ENCODE measurements at regions not wholly inside any gene's neighbourhood (a gene's known extent, or its start where the extent isn't known, plus 50 kb on each side); places are given as distances from the start of the nearest gene placed in this dataset.

DNA sequence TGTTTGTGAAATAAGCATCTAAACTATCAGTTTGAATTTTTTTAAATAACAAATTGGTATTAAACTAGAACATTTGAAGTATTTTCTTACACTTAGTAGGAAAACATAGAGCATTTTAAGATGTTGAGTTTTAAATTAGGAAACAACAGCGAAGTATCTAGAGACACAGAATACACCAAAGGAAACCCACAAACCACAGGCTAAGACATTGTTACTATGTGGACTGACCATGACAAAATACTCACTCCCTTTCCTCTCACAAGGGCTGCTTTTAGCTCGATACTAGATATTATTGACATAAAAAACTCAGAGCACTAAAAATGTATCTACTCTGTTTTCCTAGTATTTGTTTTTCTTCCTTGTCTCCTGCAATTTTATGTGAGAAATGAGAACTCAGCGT is 266.0 kb upstream of the CITED2 start:
- 73 to 80% (median 74%) methylated on average over 3 of the region's 3 CpGs for WGBS, 4 donors
- intact Hi-C loops (cut with DNase I), result no loop called here
- no peak for DNase-seq

DNA sequence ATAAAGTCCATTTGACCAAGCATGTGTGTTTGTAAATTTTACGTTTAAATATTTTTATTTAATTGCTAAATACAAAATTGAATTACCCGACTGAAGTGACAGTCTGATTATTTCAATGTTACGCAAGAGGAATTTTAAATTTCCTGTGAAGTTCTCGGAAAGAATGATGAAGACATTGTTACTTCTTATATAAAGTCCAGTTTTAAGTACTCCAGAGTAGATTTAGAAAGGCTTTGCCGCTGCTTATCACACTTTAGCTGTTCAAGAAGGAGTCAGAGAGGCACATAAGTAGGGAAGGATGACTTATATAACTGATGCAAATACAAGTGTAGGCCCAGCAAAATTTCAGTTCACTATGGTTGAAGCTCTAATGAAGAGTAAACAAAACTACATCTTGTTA is 265.1 kb upstream of the CITED2 start:
- Histone ChIP-seq H3K4me1 (replicated peaks in 1 of 2) (no peaks in the 10 kb centered on the region), H3K9me3 (replicated peaks in 1 of 3) (no peaks in the 10 kb centered on the region), H3K36me3 (replicated peaks in 1 of 2) (no peaks in the 10 kb centered on the region), H3K4me3 (no peak overlapping the region), H3K27ac (no peak overlapping the region), H3K27me3 (no peaks in the 10 kb centered on the region)
- no peak for DNase-seq
- no peak for TF ChIP-seq POLR2A (IDR thresholded peaks at IDR 0.05)
- TF ChIP-seq CTCF (IDR thresholded peaks at IDR 0.05), result no peak
- intact Hi-C loops (cut with DNase I), result no loop called here
- WGBS, 4 donors, result 84 to 92% (median 87%) methylated on average over 5 of the region's 5 CpGs

More for the DNA sequence above, 266.0 kb upstream of the CITED2 start:
- no peak overlapping the region for H3K27ac ChIP-seq
- no peaks in the 10 kb centered on the region for H3K36me3 ChIP-seq (replicated peaks in 1 of 2)
- no peaks in the 10 kb centered on the region for H3K4me1 ChIP-seq (replicated peaks in 1 of 2)
- H3K9me3 ChIP-seq (replicated peaks in 1 of 3), result no peaks in the 10 kb centered on the region
- H3K4me3 ChIP-seq, result no peak overlapping the region
- H3K27me3 ChIP-seq, result no peaks in the 10 kb centered on the region
- no peak for TF ChIP-seq CTCF (IDR thresholded peaks at IDR 0.05)

DNA sequence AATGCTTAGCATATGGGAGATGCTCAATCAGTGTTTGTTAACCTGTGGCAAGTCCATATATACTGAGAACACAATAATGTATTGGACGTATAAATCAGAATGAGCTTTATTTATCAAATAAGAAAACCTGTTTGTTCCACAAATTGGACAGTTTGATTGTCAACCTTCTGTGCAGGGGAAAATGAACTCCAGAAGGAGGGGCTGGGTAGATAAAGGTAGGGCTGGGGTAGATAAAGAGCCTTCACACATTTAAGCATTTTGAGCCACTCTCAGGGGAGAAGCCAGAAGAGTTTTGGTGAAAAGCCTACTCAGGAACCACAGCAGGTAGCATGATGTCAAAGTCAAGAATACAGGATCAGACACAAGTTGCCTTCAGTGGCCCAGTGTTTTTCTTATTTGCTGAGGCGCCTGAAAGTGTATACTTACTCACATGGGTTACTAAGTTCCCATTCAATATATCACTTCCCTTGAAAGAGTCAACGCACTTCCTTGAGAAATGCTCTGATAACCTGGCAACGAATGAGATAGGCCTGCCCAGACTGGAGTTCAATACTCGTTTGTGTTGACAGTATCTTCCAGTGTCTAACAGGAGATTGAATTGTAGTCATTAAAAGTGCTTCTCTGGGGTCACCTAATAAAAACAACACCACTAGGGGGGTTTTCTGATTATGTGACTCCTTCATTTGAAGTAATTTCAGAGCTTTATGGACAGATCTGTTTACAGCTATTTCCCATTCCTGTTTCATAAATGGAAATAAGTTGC is 263.9 kb upstream of the CITED2 start:
- intact Hi-C loops (cut with DNase I), result no loop called here
- TF ChIP-seq POLR2A (IDR thresholded peaks at IDR 0.05) (no peak), CTCF (IDR thresholded peaks at IDR 0.05) (no peak)
- Histone ChIP-seq H3K4me3 (no peak overlapping the region), H3K9me3 (replicated peaks in 1 of 3) (no peaks in the 10 kb centered on the region), H3K36me3 (replicated peaks in 1 of 2) (no peaks in the 10 kb centered on the region), H3K27ac (no peak overlapping the region), H3K4me1 (replicated peaks in 1 of 2) (no peaks in the 10 kb centered on the region), H3K27me3 (no peaks in the 10 kb centered on the region)
- WGBS, 4 donors, result 79 to 95% (median 85%) methylated on average over 5 of the region's 5 CpGs
- no peak for DNase-seq

DNA sequence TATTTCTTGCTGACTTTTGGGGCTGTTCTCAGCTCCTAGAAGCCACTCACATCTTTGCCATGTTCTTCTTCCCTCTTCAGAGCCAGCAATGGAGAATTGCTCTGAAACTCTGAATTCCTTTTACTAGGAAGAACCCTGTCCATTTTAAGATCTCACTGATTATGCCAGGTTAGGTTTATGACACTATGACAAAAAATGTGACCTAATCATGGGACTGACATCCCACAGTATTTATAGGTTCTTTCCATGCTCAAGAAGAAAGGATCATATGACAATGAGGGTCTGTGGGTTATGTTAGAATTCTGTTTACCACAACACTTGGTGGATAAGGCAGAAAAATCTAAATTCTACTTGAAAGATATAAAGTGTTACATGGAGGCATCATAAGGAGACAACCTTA is 263.3 kb upstream of the CITED2 start:
- no peak for DNase-seq
- H3K4me3 ChIP-seq, result no peak overlapping the region
- no peaks in the 10 kb centered on the region for H3K9me3 ChIP-seq (replicated peaks in 1 of 3)
- no peak overlapping the region for H3K27ac ChIP-seq
- intact Hi-C loops (cut with DNase I), result no loop called here
- no peaks in the 10 kb centered on the region for H3K4me1 ChIP-seq (replicated peaks in 1 of 2)
- H3K27me3 ChIP-seq, result no peaks in the 10 kb centered on the region
- TF ChIP-seq POLR2A (IDR thresholded peaks at IDR 0.05) (no peak), CTCF (IDR thresholded peaks at IDR 0.05) (no peak)
- no peaks in the 10 kb centered on the region for H3K36me3 ChIP-seq (replicated peaks in 1 of 2)
